NOMO-1 (cell line): ENCODE measurements at regions not wholly inside any gene's neighbourhood (a gene's known extent, or its start where the extent isn't known, plus 50 kb on each side); places are given as distances from the start of the nearest gene placed in this dataset.

Experiments
- DNase-seq, 2 experiments: peaks; one replicate each; lab custom pipeline; 2025; ENCODE audit not compliant: unreplicated experiment in 2 of 2; lab: John Stamatoyannopoulos, UW

GRCh38 chr10:131015271-131015670 is 296.2 kb downstream of the TCERG1L start:
- DNase-seq: no peak

DNA sequence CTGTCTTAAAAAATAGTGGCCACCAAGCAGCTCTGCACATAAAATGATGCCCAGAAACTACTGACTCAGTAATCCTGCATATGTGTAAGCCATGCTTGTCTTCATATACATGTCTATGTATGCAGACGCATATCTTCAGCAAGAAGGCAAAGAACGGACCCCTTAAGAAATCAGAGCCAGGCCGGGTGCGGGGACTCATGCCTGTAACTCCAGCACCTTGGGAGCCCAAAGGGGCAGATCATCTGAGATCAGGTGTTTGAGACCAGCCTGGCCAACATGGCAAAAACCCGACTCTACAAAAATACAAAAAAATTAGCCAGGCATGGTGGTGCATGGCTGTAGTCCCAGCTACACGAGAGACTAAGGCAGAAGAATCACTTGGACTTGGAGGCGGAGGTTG is 295.0 kb downstream of the TCERG1L start:
- DNase-seq: no peak

DNA sequence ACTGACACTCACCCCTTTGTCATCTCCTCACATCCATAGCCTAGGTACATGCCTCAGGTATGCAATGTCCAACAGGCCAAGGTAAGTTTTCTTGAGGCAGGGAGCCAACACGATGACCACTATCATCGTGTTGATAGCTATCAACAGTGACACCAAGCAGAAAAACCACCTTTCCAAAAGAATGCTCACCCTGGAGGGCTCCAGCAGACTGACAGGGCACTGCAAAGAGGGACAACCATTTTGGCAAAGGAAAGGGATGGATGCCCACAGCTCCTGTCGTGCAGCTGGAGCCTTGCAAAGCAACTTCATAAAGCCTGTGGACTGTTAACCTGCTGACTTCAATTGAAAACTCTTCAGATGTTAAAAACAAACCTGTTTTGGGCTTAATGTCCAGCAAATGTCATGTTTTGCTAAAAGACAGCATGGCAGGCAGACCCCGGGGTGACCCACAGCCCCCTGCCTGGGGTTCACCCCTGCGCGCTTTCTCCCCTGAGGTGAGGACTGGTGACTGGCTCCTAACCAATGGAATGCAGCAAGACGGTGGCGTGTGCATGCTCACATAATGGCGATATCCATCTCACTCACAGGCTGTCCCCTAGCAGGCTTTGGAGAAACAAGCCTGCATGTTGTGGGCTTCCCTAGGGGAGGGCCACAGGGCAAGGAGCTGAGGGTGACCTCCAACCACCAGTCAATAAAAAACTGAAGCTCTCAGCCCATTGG is 293.8 kb downstream of the TCERG1L start:
- no peak for DNase-seq

GRCh38 chr10:131018886-131019500 is 292.5 kb downstream of the TCERG1L start:
- DNase-seq: no peak

DNA sequence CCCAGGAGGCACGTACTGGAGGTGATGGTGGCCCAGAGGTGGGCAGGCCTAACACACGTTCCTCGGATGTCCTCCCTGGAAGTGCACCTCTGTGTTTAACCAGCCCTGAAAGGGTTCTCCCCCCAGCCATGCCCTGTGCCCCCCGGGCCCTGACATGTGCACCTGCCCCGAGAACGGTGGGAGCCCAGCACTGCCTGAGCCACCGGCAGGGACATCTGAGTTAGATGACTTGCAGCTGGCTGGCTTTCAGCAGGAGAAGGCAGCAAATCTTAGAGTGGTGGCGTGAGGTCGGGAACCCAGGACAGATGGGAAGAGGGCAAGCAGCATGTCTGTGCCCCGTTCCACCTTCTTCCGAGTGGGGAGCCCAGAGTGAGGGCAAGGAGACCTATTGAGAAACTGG is 291.8 kb downstream of the TCERG1L start:
- no peak for DNase-seq

GRCh38 chr10:131020775-131021174 is 290.7 kb downstream of the TCERG1L start:
- DNase-seq: no peak

GRCh38 chr10:131021246-131021895 is 290.1 kb downstream of the TCERG1L start:
- DNase-seq: no peak

DNA sequence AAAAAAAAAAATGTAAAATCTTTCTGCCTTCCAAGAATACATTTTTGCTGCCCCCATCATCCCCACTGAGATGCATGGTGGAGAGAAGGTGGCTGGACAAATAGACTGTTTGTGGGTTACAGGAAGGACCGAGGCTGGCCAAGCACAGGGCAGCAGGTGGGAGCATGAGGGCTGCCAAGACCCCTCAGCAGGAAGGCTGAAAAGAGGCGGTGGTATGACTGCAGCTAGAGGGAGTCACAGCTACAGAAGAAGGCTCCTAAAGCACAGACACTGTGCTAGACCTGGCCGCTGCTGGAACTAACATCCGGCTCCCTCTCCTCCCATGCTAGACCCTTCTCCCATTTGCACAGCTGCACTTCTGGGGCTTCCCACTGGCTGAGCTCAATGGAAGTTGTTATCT is 289.6 kb downstream of the TCERG1L start:
- no peak for DNase-seq

DNA sequence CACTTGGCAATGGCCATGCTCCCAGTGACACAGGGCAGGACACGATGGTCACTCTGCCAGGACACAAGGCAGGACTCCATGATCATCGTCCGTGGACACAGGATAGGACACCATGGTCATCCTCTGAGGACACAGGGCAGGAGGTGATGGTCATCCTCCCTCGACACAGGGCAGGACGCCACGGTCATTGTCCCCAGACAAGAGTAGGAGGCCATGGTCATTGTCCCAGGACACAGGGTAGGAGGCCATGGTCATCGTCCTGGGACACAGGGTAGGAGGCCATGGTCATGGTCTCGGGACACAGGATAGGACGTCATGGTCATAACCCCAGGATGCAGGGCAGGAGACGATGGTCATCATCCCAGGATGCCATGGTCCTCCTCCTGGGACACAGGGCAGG is 289.2 kb downstream of the TCERG1L start:
- no peak for DNase-seq

DNA sequence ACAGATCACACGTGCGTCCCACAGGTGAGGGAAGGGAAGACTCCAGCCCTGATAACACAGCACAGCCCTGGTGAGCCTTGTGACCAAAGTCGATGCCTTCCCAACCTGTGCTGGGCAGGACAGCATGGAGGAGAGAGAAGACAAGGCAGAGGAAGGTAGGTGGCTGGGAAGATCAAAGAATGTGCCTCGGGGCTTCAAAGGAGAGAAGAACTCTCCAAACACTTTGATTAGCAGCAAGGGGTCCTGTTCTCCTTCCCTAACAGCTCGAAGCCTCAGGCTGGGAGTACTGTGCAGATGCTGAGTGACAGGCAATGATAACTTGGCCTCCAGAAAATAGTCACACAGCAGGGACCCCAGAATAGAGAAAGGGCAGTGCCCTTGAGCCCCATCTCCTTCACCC is 288.5 kb downstream of the TCERG1L start:
- DNase-seq: no peak

GRCh38 chr10:131024259-131025131 is 287.0 kb downstream of the TCERG1L start:
- DNase-seq: no peak

DNA sequence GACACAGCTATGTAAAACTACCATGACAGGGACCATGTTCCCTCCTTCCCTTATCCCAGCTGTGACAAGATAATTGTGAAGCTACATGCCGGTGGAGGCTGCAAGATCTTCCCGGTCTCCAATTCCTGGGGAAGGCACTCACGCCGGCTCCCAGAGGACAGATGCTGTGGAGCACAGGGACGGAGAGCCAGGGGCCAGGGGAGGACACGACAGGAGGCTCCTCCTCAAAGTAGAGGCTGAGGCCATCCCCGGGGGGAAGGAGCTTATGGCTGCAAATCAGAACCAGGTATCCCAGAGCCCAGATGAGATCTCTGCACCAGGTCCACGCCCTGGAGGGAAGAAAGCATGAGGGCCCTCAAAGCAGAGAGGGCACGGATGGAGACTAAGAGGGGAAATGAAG is 286.2 kb downstream of the TCERG1L start:
- no peak for DNase-seq

GRCh38 chr10:131027256-131027655 is 284.3 kb downstream of the TCERG1L start:
- DNase-seq: no peak

DNA sequence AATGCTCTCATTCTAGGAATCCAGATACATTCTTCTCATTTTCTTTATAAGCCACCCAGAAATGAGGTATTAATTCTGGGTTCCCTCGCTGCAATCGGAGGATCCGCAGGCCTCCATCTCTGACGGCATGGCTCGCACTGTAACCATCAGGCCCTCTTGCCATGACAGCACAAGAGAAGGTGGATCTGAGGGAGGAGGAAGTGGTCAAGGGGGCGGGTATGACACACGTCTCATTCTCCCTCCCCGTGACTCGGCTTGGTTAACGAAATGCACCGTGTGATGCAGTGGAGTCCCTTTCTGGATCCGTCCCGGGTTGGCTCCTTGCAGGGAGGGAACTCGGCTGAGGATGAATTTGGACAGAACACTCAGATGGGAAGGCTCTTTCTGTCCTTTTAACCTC is 280.2 kb downstream of the TCERG1L start:
- DNase-seq: no peak

DNA sequence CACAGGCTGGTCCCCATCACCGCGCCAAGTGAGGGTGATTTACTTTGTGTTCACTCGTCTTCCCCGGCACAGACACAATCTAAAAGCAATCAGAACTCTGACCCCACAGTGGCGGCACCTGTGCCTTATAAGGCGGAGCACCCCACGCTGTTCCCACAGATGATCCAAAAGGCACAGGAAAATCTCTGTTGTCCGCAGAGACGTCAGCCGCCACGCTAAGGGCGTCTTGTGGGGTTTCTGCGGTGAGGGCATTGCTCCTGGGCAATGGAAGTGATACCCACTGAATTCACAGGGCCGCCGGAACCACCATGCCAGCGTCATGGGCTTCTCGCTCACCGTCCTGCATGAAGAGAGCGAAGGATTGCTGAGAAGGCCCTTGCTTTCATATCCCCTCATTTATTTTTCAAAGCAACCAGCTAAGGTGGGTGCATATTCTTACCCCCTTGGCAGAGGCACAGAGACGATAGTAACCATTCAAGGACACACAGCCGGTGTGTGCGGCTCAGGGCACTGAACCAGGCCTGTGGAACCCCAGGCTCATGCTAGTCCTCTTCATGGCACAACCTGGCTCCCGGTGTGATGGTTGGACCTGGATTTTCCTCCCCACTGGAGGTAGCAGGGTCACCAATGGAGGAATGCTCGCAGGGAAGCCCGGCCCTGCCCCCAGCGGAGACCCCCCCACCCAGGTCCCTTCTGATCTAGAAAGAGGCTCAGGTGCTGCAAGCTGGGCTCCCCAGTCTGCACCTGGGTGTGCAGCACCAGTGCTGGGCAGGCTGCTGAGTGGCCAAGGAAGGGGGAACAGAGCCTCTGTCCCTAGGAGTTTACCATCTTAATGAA is 279.0 kb downstream of the TCERG1L start:
- DNase-seq: no peak

DNA sequence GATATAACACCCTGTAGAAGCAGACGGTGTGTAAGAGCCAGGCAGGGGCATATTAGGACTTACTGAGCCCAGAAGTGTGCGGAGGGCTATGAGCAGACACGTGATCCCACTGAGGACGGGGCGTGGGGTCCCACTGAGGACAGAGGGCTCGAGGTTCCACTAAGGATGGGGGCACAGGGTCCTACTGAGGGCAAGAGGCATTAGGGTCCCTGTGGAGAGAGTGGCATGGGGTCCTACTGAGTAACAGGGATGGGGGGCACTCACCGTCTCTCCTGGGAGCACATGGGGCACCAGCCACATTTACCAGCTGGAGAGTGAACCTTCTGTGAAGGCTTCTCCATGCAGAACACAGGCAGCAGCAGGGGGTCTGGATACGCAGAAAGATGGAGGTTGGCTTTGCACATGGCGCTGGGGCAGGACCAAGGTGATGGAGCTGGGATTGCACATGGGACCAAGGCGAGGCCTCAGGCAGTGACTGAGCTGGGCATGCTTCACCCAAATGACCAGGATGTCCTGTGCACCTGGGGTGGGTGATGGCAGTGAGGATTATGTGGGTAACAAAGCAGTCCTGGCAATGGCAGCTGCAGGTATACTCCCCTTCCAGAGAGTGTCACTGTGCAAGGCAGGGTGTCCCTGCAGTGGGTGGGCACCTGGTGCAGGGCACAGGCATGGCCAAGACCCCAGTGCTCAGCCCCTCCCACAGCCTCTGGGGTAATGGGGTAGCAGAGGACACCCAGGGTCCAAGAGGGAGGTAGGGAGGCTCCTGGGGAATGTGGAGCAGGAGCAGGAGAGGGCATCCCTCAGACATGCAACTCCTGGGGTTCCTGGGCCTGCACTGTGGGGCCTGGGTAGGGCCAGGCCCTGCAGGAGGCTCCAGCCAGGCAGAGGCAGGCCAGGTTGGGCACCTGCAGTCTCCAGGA is 278.1 kb downstream of the TCERG1L start:
- DNase-seq: no peak

DNA sequence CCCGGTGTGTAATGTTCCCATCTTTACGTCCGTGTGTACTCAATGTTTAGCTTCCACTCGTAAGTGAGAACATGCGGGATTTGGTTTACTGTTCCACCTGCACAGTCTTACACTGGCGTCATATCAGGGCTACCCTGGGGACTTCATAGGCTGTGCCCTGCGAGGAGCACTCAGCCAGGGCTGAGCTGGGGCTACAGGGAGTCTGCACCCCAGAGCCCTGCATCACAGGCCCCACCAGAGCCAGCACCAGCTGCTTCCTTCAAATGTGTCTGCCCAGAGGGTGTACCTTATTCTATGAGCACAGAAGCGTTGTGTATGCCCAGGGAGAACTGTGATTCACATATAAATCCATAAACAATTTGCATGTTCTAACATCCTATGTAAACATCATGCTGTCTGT is 277.1 kb downstream of the TCERG1L start:
- no peak for DNase-seq

DNA sequence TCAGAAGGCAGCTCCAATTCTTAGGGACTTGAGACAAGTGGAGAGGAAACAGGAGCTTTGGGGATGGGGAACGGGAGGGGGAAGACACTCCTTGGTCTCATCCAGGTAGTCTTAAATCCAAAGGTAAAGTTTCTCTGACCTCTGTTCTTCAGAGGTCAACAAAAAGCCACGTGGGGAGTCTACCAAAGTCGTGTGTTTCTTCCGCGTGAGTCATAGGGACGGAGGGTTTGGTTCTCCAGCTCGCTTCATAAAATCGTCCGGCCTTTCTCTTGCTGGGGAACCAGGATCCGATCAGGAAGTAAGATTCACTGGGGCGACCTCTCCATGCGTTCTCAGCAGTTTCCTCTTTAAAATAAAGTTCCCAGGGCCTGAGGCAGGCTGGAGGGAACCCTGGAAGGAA is 275.7 kb downstream of the TCERG1L start:
- DNase-seq: no peak

DNA sequence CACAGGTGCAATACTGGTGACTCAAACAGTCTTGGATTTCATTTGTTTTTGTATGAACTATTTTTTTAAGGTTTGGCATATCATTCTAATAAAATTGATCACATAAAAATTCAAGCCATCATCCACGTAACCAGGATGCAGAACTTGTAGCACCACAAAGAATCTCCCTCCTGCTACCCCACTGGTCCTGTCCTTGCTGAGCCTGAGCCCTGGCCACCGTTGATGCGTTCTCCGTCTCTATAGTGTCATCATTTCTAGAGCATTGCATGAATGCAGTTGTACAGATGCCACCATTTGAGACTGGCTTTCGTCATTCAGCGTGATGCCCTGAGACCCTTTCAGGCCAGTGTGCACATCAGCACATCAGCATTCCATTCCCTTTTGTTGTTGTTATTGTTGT is 273.5 kb downstream of the TCERG1L start:
- DNase-seq: no peak
